HepG2 (cell line): ENCODE measurements at regions not wholly inside any gene's neighbourhood (a gene's known extent, or its start where the extent isn't known, plus 50 kb on each side); places are given as distances from the start of the nearest gene placed in this dataset.

Experiments used
- ATAC-seq: fragments of 200-7000 bp; cut with Tn5 transposase; 3 replicates; pipeline ENCODE4 v1.9.1; 2020; ENCODE audit warnings: mild to moderate bottlenecking, moderate library complexity
- BruUV-seq: library from RNA; stranded (reverse); fragments of 400-500 nt; replicated peaks from 2 replicates; lab custom pipeline; 2021; lab: Mats Ljungman, UMichigan
- CTCF ChIA-PET: fragments of 300-600 bp; formaldehyde crosslinking; extraction: SDS; loops from one replicate; lab custom pipeline; 2021; ENCODE audit warnings: low total read pairs, inconsistent platforms, low intra/inter-chr PET ratio; lab: Yijun Ruan, JAX
- POLR2A ChIA-PET: fragments of 350-600 bp; sonication (Branson Sonifier 250); formaldehyde crosslinking; loops from one replicate; lab custom pipeline; 2020; ENCODE audit warnings: antibody characterized with exemption, inconsistent platforms; lab: Yijun Ruan, JAX
- DNase-seq: peaks from one replicate; pipeline ENCODE4 v3.0.0-alpha.2; 2015; ENCODE audit warnings: low spot score
- FAIRE-seq: peaks from 3 replicates; lab custom pipeline; 2011; peaks lifted over from hg19 to GRCh38; lab: Jason Lieb, UNC
- H2AFZ ChIP-seq: one replicate; pipeline ENCODE4 v1.6.1; 2011; ENCODE audit warnings: low read length, inconsistent platforms
- H3K27ac ChIP-seq: fragments of 300-600 bp; 3 replicates; pipeline ENCODE4 v1.8.0; 2011; ENCODE audit warnings: mixed run types, mild to moderate bottlenecking, mixed read lengths, low read length, inconsistent platforms; ENCODE audit not compliant: insufficient read depth; ENCODE audit errors: extremely low read length
- H3K27me3 ChIP-seq, 2 experiments: fragments of 200-600 bp in 1 of 2; 2 replicates in 1 of 2; 3 replicates in 1 of 2; pipeline versions ENCODE4 v1.6.0 to v1.8.0; 2011; ENCODE audit warnings: low read length in 2 of 2, mild to moderate bottlenecking in 2 of 2, moderate library complexity in 2 of 2, inconsistent platforms in 1 of 2; ENCODE audit not compliant: insufficient read depth in 2 of 2, control insufficient read depth in 1 of 2
- H3K36me3 ChIP-seq, 2 experiments: fragments of 200-600 bp in 1 of 2; replicated peaks in 1 of 2; 2 replicates in 1 of 2; 3 replicates in 1 of 2; pipeline versions ENCODE4 v1.5.1 to v1.8.0; 2011; ENCODE audit warnings: low read length in 2 of 2, inconsistent platforms in 1 of 2; ENCODE audit not compliant: insufficient read depth in 2 of 2, control insufficient read depth in 1 of 2
- H3K4me1 ChIP-seq: 2 replicates; pipeline ENCODE4 v1.5.1; 2012; ENCODE audit warnings: low read length, inconsistent platforms; ENCODE audit not compliant: insufficient read depth
- H3K4me2 ChIP-seq: 2 replicates; pipeline ENCODE4 v1.6.0; 2011; ENCODE audit warnings: low read depth, low read length, inconsistent platforms
- H3K4me3 ChIP-seq, 3 experiments: fragments of 200-600 bp in 1 of 3; sonication (generic), shearing (Covaris generic) in 1 of 3; replicated peaks in 1 of 3; 2 replicates each; pipeline ENCODE4 v1.5.1; 2011 to 2016; ENCODE audit warnings: low read length in 3 of 3, inconsistent platforms in 2 of 3, low read depth in 2 of 3, mild to moderate bottlenecking in 2 of 3, control low read depth in 1 of 3, mixed read lengths in 1 of 3; ENCODE audit not compliant: insufficient read depth in 1 of 3
- H3K79me2 ChIP-seq: one replicate; pipeline ENCODE4 v1.6.1; 2011; ENCODE audit warnings: low read length, inconsistent platforms; ENCODE audit not compliant: insufficient read depth
- H3K9ac ChIP-seq: 2 replicates; pipeline ENCODE4 v1.6.0; 2011; ENCODE audit warnings: mild to moderate bottlenecking, low read depth, low read length, inconsistent platforms; ENCODE audit not compliant: insufficient read depth
- H3K9me3 ChIP-seq: 2 replicates; pipeline ENCODE4 v1.5.1; 2012; ENCODE audit warnings: mild to moderate bottlenecking, low read length
- H4K20me1 ChIP-seq: 2 replicates; pipeline ENCODE4 v1.6.0; 2011; ENCODE audit warnings: inconsistent platforms, mild to moderate bottlenecking, low read length, moderate library complexity; ENCODE audit not compliant: insufficient read depth
- MZF1 ChIP-seq: sonication (generic); formaldehyde crosslinking; IDR thresholded peaks from 2 replicates; pipeline ENCODE4 v1.8.1; 2023; ENCODE audit warnings: mild to moderate bottlenecking, missing genetic modification reagents, borderline replicate concordance
- SMARCE1 ChIP-seq: fragments of 450-650 bp; IDR thresholded peaks from 2 replicates; pipeline ENCODE4 v1.6.1; 2017; ENCODE audit warnings: borderline replicate concordance
- SP1 ChIP-seq, 2 experiments: fragments of 450-650 bp in 1 of 2; sonication (generic) in 1 of 2; formaldehyde crosslinking in 1 of 2; IDR thresholded peaks; 2 replicates each; pipeline versions ENCODE4 v1.4.0 to v1.6.1; 2016 to 2020; ENCODE audit warnings: missing genetic modification reagents in 1 of 2
- SRSF9 ChIP-seq: fragments of 200-400 bp; formaldehyde crosslinking; IDR thresholded peaks from 2 replicates; pipeline ENCODE4 v1.6.1; 2018; ENCODE audit warnings: borderline replicate concordance, mild to moderate bottlenecking, low read depth, low read length; ENCODE audit not compliant: insufficient read depth, poor library complexity, severe bottlenecking
- TEAD2 ChIP-seq: sonication (generic); formaldehyde crosslinking; IDR thresholded peaks from 2 replicates; pipeline ENCODE4 v1.9.0; 2021; ENCODE audit warnings: missing genetic modification reagents
- ZNF441 ChIP-seq: sonication (generic); formaldehyde crosslinking; IDR thresholded peaks from 2 replicates; pipeline ENCODE4 v1.7.0; 2021; ENCODE audit warnings: missing genetic modification reagents, borderline replicate concordance
- ZNF660 ChIP-seq: sonication (generic); formaldehyde crosslinking; IDR thresholded peaks from 2 replicates; pipeline ENCODE4 v1.5.1; 2020; ENCODE audit warnings: mild to moderate bottlenecking, low read depth, missing genetic modification reagents, borderline replicate concordance
- WGBS: methylation state at CpG from one replicate; pipeline ENCODE4 v1.1.6; 2017; ENCODE audit warnings: low lambda C conversion rate; 5-methylcytosine and 5-hydroxymethylcytosine counted together
- in situ Hi-C: cut with HindIII; loops from 2 replicates; pipeline ENCODE4 v1.10.0; 2017; ENCODE audit warnings: low pct_unique_long_range_greater_than_20kb; ENCODE audit not compliant: extremely low pct_ligation_motif_present
- intact Hi-C: fragments of 100-400 bp; cut with micrococcal nuclease; formaldehyde crosslinking; loops from one replicate; pipeline ENCODE4 v1.10.0; 2022; ENCODE audit not compliant: unreplicated experiment
- TF ChIP-seq, protein P1 (sequence below): sonication (generic); formaldehyde crosslinking; IDR thresholded peaks from 2 replicates; pipeline ENCODE4 v1.5.1; 2020; ENCODE audit warnings: missing genetic modification reagents, mild to moderate bottlenecking, borderline replicate concordance
- TF ChIP-seq, protein P2 (sequence below): sonication (generic); formaldehyde crosslinking; IDR thresholded peaks from 2 replicates; pipeline ENCODE4 v1.4.0; 2020; ENCODE audit warnings: missing genetic modification reagents

DNA sequence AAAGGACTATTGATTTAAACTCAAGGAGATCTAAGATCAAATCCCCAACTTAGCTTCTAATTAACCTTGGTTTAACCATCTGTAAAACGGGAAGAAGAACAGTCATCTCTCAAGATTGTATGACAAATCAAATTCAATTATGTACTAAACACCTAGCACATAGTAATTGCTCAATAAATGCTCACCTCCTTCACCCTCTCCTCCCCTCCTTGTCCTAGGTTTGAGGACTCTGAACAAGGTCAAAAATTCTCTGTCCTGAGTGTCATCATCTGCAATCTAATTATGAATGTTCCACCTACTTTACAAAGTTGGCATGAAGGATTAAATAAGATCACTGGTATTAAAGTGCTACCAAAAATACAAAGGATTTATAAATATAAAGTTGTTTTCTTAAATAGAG, 320.1 kb upstream of the PPARGC1A start:
- no TSS peak for BruUV-seq
- no peak for DNase-seq
- ChIA-PET POLR2A (no interaction called here), CTCF (no interaction called here)
- ATAC-seq = no peak
- TF ChIP-seq ZNF441 (CRISPR knock-in tag) = no peak
- H3K4me2 ChIP-seq = no peak overlapping the region
- intact Hi-C loops = no loop called here
- no peak overlapping the region for H2AFZ ChIP-seq
- in situ Hi-C loops = no loop called here
- WGBS = 0% methylated on average over 1 of the region's 1 CpG
- no peaks in the 10 kb centered on the region for H3K27me3 ChIP-seq
- no peak overlapping the region for H3K9ac ChIP-seq
- no peaks in the 10 kb centered on the region for H3K79me2 ChIP-seq
- no peaks in the 10 kb centered on the region for H3K9me3 ChIP-seq
- no peaks in the 10 kb centered on the region for H4K20me1 ChIP-seq
- no peak overlapping the region for H3K27ac ChIP-seq
- no peaks in the 10 kb centered on the region for H3K36me3 ChIP-seq
- no peak for FAIRE-seq
- no peak overlapping the region for H3K4me3 ChIP-seq
- H3K4me1 ChIP-seq = no peaks in the 10 kb centered on the region

DNA sequence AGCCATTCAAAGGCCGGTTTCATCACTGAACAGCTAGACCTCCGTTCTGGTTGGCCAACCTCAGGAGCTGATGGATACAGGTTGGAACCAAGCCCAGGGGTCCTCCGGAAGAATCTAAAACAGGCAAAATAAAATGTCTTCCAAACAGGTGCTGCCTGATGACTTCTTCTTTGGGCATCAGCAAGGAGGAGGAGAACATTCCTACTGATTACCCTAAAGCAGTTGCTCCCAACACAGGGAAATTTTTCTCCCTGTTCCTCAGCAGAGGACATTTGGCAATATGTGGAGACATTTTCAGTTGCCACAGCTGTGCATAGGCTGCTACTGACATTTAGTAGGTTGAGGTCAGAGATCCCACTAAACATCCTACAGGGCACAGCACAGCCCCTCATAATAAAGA, 319.3 kb upstream of the PPARGC1A start:
- POLR2A ChIA-PET = no interaction called here
- TF ChIP-seq MZF1 (CRISPR knock-in tag) = no peak
- no peak for TF ChIP-seq SP1 (IDR thresholded peaks at IDR 0.05)
- no peak for TF ChIP-seq SP1 (CRISPR knock-in tag; IDR thresholded peaks at IDR 0.05)
- TF ChIP-seq, protein P1, sequence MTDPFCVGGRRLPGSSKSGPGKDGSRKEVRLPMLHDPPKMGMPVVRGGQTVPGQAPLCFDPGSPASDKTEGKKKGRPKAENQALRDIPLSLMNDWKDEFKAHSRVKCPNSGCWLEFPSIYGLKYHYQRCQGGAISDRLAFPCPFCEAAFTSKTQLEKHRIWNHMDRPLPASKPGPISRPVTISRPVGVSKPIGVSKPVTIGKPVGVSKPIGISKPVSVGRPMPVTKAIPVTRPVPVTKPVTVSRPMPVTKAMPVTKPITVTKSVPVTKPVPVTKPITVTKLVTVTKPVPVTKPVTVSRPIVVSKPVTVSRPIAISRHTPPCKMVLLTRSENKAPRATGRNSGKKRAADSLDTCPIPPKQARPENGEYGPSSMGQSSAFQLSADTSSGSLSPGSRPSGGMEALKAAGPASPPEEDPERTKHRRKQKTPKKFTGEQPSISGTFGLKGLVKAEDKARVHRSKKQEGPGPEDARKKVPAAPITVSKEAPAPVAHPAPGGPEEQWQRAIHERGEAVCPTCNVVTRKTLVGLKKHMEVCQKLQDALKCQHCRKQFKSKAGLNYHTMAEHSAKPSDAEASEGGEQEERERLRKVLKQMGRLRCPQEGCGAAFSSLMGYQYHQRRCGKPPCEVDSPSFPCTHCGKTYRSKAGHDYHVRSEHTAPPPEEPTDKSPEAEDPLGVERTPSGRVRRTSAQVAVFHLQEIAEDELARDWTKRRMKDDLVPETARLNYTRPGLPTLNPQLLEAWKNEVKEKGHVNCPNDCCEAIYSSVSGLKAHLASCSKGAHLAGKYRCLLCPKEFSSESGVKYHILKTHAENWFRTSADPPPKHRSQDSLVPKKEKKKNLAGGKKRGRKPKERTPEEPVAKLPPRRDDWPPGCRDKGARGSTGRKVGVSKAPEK (CRISPR knock-in tag) = no peak
- TF ChIP-seq, protein P2, sequence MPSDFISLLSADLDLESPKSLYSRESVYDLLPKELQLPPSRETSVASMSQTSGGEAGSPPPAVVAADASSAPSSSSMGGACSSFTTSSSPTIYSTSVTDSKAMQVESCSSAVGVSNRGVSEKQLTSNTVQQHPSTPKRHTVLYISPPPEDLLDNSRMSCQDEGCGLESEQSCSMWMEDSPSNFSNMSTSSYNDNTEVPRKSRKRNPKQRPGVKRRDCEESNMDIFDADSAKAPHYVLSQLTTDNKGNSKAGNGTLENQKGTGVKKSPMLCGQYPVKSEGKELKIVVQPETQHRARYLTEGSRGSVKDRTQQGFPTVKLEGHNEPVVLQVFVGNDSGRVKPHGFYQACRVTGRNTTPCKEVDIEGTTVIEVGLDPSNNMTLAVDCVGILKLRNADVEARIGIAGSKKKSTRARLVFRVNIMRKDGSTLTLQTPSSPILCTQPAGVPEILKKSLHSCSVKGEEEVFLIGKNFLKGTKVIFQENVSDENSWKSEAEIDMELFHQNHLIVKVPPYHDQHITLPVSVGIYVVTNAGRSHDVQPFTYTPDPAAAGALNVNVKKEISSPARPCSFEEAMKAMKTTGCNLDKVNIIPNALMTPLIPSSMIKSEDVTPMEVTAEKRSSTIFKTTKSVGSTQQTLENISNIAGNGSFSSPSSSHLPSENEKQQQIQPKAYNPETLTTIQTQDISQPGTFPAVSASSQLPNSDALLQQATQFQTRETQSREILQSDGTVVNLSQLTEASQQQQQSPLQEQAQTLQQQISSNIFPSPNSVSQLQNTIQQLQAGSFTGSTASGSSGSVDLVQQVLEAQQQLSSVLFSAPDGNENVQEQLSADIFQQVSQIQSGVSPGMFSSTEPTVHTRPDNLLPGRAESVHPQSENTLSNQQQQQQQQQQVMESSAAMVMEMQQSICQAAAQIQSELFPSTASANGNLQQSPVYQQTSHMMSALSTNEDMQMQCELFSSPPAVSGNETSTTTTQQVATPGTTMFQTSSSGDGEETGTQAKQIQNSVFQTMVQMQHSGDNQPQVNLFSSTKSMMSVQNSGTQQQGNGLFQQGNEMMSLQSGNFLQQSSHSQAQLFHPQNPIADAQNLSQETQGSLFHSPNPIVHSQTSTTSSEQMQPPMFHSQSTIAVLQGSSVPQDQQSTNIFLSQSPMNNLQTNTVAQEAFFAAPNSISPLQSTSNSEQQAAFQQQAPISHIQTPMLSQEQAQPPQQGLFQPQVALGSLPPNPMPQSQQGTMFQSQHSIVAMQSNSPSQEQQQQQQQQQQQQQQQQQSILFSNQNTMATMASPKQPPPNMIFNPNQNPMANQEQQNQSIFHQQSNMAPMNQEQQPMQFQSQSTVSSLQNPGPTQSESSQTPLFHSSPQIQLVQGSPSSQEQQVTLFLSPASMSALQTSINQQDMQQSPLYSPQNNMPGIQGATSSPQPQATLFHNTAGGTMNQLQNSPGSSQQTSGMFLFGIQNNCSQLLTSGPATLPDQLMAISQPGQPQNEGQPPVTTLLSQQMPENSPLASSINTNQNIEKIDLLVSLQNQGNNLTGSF (CRISPR knock-in tag) = no peak
- no peak for TF ChIP-seq ZNF660 (CRISPR knock-in tag)
- no peak for TF ChIP-seq TEAD2
- no peak for TF ChIP-seq SRSF9
- TF ChIP-seq SMARCE1 = no peak

More for the DNA sequence above, 319.3 kb upstream of the PPARGC1A start:
- H3K79me2 ChIP-seq = no peaks in the 10 kb centered on the region
- no peak overlapping the region for H3K4me3 ChIP-seq
- 61% methylated on average over 3 of the region's 3 CpGs for WGBS
- CTCF ChIA-PET = no interaction called here
- no peaks in the 10 kb centered on the region for H4K20me1 ChIP-seq
- H3K9me3 ChIP-seq = no peaks in the 10 kb centered on the region
- H3K4me1 ChIP-seq = no peaks in the 10 kb centered on the region
- H2AFZ ChIP-seq = no peak overlapping the region
- no peak overlapping the region for H3K9ac ChIP-seq
- ATAC-seq = no peak
- DNase-seq = no peak
- H3K27me3 ChIP-seq = no peaks in the 10 kb centered on the region
- BruUV-seq = no TSS peak
- FAIRE-seq = no peak
- no peaks in the 10 kb centered on the region for H3K36me3 ChIP-seq
- no peak overlapping the region for H3K4me2 ChIP-seq
- intact Hi-C loops = no loop called here
- in situ Hi-C loops = no loop called here
- H3K27ac ChIP-seq = no peak overlapping the region
